Colonic mucosa (tissue), 4 donors: ENCODE measurements at regions not wholly inside any gene's neighbourhood (a gene's known extent, or its start where the extent isn't known, plus 50 kb on each side); places are given as distances from the start of the nearest gene placed in this dataset.

ENCODE experiments used
- DNase-seq: peaks from one replicate; pipeline ENCODE4 v3.0.0-alpha.2; 2020
- H3K27ac ChIP-seq: fragments of 200-600 bp; one replicate; pipeline ENCODE4 v1.8.0; 2021
- H3K27me3 ChIP-seq: fragments of 200-600 bp; one replicate; pipeline ENCODE4 v1.8.0; 2021
- H3K36me3 ChIP-seq: fragments of 200-600 bp; one replicate; pipeline ENCODE4 v1.8.0; 2021
- H3K4me1 ChIP-seq: fragments of 200-600 bp; one replicate; pipeline ENCODE4 v1.8.0; 2021; ENCODE audit warnings: mild to moderate bottlenecking
- H3K4me3 ChIP-seq: fragments of 200-600 bp; one replicate; pipeline ENCODE4 v1.8.0; 2021
- H3K9ac ChIP-seq, 2 donors: one replicate each; pipeline ENCODE4 v1.7.0; 2013; ENCODE audit warnings: control low read depth in 2 of 2, low read depth in 2 of 2, low read length in 2 of 2
- H3K9me3 ChIP-seq: fragments of 200-600 bp; one replicate; pipeline ENCODE4 v1.8.0; 2021
- intact Hi-C: fragments of 100-400 bp; cut with DNase I; formaldehyde crosslinking; loops from one replicate; pipeline ENCODE4 v1.14.1; 2022
- TF ChIP-seq, protein P1 (sequence below): fragments of 200-600 bp; IDR thresholded peaks from one replicate; pipeline ENCODE4 v1.8.0; 2022; ENCODE audit warnings: antibody characterized with exemption, mild to moderate bottlenecking
- donor health status: healthy.
- donor health status: DM: no; HTN: no; CAD: no.
- donor health status: DM: no; HTN: no; CAD: no.

DNA sequence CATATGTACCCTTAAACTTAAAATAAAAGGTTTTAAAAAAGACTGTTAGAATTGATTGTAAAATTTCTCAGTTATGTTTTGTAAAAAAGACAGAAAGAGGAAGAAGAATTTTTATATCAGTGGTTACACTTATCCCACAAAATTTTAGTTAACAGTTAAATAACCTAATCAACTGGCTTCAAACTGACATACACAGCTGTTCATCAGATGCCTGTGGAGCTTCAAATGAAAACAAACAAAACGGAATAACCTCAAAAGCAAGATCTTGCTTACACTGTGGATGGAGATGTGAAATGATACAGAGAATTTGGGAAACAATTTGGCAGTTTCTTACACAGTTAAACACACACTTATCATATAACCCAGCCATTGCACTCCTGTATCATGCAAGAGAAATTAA is 521.0 kb downstream of the ETS1 start:
- Histone ChIP-seq H3K27ac (no peak overlapping the region), H3K36me3 (no peaks in the 10 kb centered on the region), H3K9ac (no peak overlapping the region), H3K9me3 (no peaks in the 10 kb centered on the region), H3K4me1 (no peaks in the 10 kb centered on the region), H3K4me3 (no peak overlapping the region), H3K27me3 (no peaks in the 10 kb centered on the region)
- TF ChIP-seq, protein P1, sequence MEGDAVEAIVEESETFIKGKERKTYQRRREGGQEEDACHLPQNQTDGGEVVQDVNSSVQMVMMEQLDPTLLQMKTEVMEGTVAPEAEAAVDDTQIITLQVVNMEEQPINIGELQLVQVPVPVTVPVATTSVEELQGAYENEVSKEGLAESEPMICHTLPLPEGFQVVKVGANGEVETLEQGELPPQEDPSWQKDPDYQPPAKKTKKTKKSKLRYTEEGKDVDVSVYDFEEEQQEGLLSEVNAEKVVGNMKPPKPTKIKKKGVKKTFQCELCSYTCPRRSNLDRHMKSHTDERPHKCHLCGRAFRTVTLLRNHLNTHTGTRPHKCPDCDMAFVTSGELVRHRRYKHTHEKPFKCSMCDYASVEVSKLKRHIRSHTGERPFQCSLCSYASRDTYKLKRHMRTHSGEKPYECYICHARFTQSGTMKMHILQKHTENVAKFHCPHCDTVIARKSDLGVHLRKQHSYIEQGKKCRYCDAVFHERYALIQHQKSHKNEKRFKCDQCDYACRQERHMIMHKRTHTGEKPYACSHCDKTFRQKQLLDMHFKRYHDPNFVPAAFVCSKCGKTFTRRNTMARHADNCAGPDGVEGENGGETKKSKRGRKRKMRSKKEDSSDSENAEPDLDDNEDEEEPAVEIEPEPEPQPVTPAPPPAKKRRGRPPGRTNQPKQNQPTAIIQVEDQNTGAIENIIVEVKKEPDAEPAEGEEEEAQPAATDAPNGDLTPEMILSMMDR, result no peak
- no peak for DNase-seq
- intact Hi-C loops, result no loop called here

DNA sequence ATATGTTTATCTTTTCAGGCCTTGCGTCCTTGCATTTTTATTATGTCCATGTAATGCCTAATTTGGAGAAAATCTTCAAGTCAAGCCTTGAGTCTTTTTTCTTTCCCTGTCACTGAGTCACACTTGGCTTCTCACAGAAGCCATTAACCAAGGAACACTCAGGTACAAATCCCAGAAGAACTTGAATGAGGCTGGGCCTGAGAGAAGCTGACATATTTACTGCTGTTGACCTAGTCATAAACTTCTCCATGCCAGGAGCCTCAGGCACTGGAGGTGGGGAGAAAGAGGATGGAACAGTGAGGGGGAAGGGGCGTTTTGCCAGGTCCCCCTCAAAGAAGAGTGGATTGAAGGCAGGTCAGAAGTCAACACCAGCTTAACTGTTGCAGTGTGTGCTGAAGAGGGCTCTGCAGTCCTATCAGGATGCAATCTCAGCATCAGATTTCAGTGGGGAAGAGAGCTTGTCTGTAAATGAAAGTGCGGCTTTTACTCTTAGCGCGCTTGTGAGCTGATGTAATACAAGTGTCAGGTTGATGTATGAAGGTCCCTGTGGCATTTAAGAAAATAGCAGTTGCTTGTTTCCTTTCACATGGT is 526.0 kb downstream of the ETS1 start:
- H3K27ac ChIP-seq, result no peak overlapping the region
- DNase-seq, result no peak

DNA sequence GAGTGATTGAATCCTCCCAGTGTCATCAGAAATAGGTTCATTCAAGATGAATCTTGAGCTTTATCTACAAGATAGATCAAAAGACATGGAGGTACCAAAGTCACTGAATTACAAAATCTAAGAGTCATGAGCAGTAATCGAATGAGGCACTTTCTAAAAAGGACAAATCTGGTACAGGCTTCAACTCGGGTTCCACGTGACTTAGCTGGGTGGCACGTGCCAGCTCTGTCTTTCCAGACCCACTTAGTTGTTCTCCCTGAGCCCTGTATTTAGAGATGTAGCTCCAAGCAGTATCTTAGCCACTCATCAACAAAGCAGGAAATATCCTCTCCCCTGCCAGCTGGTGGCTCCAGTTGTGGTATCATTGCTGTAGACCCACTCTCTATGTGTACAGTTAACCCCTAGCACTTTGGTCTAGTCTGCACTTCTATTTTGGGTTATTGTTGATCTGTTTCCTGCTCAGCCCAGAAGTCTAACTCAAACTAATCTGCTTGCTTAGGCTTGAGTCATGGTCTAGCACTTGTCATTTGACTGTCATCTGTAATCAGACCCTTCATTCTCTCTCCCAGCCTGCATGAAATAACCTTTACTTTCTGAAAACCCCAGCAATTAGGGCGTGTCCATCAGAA is 528.7 kb downstream of the ETS1 start:
- no peaks in the 10 kb centered on the region for H3K36me3 ChIP-seq
- H3K9ac ChIP-seq, result no peak overlapping the region
- no peak overlapping the region for H3K4me3 ChIP-seq
- TF ChIP-seq, protein P1, result no peak
- H3K27me3 ChIP-seq, result no peaks in the 10 kb centered on the region
- H3K4me1 ChIP-seq, result no peaks in the 10 kb centered on the region
- DNase-seq, result no peak
- intact Hi-C loops, result no loop called here
- H3K9me3 ChIP-seq, result no peaks in the 10 kb centered on the region
- H3K27ac ChIP-seq, result no peak overlapping the region

More for the DNA sequence above, 526.0 kb downstream of the ETS1 start:
- intact Hi-C loops, result no loop called here
- Histone ChIP-seq H3K4me1 (no peaks in the 10 kb centered on the region), H3K9me3 (no peaks in the 10 kb centered on the region), H3K27me3 (no peaks in the 10 kb centered on the region), H3K4me3 (no peak overlapping the region), H3K9ac (no peak overlapping the region), H3K36me3 (no peaks in the 10 kb centered on the region)
- TF ChIP-seq, protein P1, result no peak

DNA sequence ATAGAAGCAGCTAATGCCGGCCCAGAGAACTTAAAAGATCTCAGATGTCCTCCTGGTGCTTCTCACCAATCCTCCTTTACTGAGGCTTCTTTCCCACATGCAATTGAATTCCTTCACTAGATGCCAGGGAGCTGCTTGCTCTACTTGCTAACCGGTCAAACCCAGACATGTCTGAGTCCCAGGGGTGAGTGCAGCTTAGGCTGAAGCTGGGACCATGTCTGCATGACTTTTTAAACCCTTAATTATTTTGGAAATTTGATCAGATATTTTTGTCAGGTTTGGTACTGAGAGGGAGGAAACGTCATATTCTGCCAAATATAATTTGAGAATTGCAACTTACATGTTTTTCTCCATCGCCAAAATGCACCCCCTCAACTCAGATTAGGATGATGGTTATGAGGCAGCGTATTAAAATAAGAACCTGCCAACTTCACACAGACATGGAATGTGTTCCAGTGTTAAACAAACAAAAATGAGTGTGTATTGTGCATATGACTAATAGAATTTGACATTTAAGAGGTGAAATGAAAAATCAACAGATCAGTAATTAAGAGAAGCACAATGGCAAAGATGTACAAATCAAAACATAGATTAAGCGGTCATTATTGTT is 529.5 kb downstream of the ETS1 start:
- Histone ChIP-seq H3K4me3 (no peak overlapping the region), H3K27ac (no peak overlapping the region), H3K9ac (no peak overlapping the region), H3K27me3 (no peaks in the 10 kb centered on the region), H3K9me3 (no peaks in the 10 kb centered on the region), H3K36me3 (no peaks in the 10 kb centered on the region), H3K4me1 (no peaks in the 10 kb centered on the region)
- TF ChIP-seq, protein P1, result no peak
- DNase-seq, result no peak
- intact Hi-C loops, result no loop called here

DNA sequence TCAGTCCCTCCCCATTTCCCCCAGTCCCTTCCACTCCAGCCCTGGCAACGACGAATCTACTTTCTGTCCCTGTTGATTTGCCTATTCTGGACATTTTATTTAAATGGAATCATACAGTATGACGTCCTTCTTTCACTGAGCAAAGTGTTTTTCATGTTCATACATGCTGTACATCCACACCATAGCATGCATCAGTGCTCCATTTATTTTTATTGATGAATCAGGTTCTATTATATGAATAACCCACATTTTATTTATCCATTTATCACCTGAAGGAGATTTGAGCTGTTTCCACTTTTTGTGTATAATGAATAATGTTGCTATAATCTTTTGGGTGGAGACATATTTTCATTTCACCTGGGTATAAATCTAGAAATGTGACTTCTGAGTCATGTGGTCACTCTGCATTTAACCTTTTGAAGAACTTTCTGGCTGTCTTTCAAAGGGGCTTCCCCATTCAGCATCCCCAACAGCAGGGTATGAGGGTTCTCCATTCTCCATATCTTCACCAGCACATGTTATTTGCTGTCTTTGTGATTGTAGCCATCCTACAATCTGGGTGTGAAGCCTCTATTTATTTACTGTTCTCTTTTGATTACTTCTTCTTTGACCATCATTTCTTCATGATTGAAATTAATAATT is 531.7 kb downstream of the ETS1 start:
- DNase-seq, result no peak
- H3K27me3 ChIP-seq, result no peaks in the 10 kb centered on the region
- no peaks in the 10 kb centered on the region for H3K36me3 ChIP-seq
- H3K9me3 ChIP-seq, result no peaks in the 10 kb centered on the region
- intact Hi-C loops, result no loop called here
- H3K9ac ChIP-seq, result no peak overlapping the region
- TF ChIP-seq, protein P1, result no peak
- H3K4me3 ChIP-seq, result no peak overlapping the region
- H3K27ac ChIP-seq, result no peak overlapping the region
- H3K4me1 ChIP-seq, result no peaks in the 10 kb centered on the region
